GM21360 (cell line): ENCODE measurements at regions not wholly inside any gene's neighbourhood (a gene's known extent, or its start where the extent isn't known, plus 50 kb on each side); places are given as distances from the start of the nearest gene placed in this dataset.
"Not testable (repeated sequence)": the region's sequence is repeated elsewhere in the genome, so short reads cannot be mapped to it uniquely, and the experiment has no call there.

Experiments used
- ATAC-seq: cut with Tn5 transposase; IDR thresholded peaks from one replicate; pipeline ENCODE4 v1.9.1; 2021; ENCODE audit warnings: mild to moderate bottlenecking, moderate library complexity; ENCODE audit not compliant: unreplicated experiment

DNA sequence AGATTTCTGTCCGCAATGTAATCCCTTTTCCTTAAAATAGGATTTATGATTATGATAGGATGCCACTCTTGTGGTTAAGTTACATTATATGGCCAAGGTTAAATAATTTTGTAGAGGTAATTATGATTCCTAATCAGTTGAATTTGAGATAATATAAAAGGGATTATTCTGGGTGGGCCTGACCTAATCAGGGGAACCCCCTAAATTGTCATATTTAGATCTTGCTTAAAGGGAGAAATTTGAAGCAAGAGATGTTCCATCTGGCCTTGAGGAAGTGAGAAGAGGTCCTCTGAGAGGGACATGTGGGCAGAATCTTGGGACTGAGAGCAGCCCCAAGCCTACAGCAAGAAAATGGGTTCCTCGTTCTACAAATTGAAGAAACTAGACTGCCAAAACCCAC lies 1550.1 kb upstream of the TENM4 start:
- no peak for ATAC-seq

DNA sequence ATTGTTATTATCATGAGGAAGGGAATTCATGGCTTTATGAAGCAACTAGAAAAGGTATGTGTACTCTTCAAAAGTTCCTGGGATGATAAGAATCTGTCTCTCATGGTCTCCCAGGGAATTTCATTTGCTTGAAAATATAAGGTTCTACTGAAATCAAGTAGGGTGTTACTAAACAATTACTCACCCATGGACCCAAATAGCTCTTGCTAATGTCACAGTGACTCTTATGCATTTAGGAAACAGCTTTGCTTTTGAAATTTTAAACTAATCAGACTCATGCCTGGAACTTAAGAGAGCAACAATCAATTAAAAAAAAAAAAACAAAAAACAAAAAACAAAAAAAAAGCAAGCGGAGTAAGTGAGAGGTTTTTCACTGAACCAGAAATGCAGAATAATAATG lies 1546.3 kb upstream of the TENM4 start:
- no peak for ATAC-seq

DNA sequence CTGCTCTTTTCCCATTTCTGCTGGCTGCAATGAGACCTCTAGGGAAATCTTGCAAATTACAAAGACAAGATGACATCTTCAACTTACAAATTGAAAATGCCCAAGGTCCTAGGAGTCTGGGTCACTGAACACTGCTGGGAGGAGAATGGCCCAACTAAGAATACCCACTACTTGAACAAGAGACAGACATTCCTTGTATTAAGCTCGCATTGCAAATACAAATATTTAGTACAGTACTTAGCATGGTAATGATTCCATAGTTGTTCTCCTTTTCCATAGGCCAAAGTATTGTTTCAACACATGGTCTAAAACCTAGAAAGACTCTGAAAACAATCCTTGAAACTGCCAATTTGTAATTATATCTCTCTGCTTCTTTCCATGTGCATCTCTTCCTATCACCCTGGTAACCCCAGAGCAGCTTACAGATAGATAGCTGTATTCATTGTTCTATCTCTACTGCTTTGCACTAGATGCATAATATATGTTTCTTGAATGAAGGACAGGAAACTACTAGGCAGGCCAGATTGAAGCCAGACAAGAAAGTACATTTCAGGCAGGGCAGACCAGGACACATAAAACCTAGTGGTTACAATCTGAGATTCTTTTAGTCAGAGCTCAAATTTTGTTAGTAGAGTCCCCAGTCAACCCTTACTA lies 1545.7 kb upstream of the TENM4 start:
- no peak for ATAC-seq

DNA sequence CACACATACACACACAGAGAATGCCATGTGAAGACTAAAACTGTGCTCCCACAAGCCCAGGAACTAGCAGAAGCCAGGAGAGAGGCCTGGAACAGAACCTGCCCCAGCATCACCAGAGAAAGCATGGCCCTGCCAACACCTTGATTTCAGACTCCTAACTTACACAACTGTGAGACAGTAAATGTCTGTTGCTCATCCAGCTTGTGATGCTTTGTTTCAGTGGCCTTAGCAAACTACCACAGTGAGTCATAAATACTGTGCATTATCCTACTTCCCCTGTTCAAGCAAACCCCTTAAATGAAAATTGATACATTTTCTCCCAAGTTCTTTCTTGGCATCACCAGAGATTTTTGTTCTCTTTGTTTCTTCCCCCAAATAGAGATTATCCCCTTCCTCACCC lies 1539.4 kb upstream of the TENM4 start:
- no peak for ATAC-seq

DNA sequence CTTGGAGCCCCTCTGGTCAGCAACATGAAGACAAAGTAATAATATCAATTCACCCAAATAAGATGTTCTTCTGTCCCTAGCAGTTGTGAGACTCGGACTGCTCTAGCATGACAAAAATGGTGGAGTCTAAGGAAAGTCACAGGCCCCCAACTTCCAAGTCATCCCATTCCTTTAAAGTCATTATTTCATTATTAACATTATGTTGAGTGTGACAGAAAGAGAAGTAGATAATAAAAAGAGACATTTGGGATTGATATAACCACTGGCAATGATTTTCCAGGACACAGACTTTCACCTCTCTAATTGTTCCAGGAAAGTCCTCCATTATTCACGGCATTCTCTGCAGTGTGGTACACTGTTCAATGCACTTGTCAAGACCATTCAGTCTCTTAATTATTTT lies 1533.0 kb upstream of the TENM4 start:
- no peak for ATAC-seq

DNA sequence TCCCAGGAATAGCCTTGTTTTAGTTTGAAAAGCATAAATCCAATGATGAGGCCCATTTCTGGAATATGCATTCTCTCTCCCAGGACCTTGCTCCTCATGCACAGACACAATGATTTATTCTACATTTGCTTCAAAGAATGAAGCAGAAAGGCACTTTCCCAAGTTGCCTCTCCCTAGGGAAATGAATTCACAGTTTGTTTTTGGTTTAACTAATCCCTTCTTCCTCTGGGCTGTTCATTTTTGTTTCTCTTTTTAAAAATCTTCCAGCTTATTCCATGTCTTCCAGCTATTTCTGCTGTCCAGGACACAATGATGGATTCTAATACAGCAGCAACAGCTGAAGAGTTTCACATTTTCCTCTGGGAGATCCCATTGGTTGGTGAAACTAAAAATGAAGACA lies 1529.2 kb upstream of the TENM4 start:
- ATAC-seq = no peak

DNA sequence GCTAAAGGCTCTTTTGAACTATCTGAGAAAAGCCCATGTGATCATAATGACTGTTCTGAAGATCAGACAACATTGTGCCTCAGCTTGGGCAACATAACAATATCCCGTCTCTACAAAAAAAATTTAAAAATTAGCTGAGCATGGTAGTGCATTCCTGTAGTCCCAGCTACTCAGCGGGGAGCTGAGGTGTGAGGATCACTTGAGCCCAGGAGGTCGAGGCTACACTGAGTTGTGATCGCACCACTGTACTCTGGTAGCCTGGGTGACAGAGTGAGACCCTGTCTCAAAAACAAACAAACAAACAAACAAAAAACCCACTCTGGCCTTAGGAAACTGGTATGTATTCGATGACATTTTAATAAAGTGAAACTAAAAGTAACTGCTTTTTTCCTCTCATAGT lies 1526.8 kb upstream of the TENM4 start:
- ATAC-seq = no peak

DNA sequence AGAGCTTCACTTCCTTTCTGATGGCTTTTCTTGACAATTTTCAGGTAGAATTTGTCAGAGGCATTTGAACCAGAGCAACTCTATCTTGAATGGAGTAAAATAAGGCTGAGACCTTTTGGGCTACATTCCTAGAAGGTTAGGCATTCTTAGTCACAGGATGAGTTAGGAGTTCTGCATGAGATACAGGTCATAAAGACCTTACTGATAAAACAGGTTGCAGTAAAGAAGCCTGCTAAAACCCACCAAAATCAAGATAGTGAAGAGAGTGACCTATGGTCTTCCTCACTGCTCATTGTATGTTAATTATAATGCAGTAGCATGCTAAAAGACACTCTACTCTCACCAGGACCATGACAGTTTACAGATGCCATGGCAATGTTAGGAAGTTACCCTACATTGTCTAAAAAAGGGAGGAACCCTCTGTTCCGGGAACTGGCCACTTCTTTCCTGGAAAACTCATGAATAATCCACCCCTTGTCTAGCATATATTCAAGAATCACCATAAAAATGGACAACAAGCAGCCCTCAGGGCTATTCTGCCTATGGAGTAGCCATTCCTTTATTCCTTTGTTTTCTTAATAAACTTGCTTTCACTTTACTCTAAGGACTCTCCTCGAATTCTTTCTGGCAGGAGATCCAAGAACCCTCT lies 1519.7 kb upstream of the TENM4 start:
- no peak for ATAC-seq

DNA sequence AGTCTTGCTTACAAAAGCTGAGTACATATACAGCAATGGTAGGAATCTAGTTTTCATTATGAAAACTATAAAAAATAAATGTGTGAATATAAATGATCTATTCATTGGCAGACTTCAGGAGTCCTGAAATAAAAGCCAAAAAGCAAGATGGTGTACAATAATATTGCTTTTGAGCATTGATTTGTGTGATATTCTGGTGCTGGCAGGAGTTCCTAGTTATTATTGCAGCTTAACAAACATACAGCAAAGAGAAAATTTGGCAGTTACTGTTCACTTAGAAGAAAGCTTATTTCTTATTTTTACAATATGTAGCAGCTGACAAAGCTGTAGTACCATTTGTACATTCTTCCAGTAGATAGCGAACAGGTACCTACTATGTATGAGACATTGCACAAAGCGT lies 1518.9 kb upstream of the TENM4 start:
- no peak for ATAC-seq

DNA sequence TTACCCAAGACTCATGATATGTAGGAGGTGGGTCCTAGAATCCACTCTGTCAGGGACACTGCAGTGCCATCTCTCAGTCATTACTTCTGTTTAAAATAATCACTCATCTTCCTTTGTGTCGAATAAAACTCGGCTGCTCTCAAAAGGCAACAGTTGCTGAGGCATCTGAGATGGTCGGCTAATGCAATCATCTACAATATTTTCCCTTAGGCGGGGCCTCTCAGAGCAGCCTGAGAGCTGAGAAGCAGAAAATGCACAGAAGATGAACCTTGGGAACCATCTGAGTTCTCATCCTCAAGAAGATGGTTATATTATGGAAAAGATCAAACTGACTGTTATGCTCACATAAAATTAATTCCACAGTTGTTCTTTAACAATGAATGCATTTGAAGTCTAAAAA lies 1518.2 kb upstream of the TENM4 start:
- no peak for ATAC-seq

DNA sequence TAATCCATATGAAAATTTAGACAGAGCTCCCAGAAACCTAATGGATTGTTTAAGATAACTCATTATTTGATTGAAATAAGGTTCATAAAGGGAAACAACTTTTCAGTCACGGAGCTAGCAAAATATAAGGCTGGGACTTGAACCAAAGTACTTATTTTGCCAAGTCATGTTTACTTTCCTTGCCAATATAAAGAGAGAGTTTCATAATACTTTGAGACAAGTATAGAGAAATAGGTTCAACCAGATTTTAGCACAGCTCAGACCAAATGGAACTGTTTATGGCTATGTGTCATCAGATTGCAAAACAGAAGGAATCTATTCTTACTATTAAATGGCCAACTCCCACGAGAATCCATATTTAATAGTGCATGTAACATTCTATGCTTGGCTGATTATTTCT lies 1517.5 kb upstream of the TENM4 start:
- no peak for ATAC-seq

DNA sequence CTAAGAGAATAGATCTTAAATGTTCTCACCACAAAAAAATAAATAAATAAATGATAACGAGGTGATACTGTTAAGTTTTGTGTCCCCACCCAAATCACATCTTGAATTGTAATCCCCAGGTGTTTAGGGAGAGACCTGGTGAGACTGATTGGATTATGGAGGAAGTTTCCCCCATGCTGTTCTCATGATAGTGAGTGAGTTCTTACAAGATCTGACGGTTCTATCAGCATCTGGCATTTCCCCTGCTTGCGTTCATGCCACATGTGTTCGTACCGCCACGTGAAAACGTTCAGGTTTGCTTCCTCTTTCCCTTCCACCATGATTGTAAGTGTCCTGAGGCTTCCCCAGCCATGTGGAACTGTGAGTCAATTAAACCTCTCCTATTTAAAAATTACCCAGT lies 1514.8 kb upstream of the TENM4 start:
- no peak for ATAC-seq

DNA sequence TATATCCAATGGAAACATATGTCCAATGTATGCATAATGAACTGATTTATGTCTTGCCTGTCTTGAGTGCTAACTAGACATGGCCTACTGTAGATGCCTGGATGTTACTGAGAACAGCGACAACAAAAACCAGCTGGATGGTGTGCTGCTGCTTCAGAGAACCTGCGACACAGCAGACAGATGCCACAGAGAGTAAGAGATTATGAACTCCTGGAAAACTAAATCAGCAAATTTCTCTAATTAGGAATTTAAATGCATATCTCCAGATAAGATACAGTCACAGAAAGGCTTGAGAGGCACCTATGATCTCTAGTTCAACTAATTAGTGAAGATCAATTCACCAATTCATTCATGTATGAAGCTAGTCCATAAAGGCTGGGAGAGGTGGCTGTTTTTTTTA lies 1508.0 kb upstream of the TENM4 start:
- ATAC-seq = no peak

DNA sequence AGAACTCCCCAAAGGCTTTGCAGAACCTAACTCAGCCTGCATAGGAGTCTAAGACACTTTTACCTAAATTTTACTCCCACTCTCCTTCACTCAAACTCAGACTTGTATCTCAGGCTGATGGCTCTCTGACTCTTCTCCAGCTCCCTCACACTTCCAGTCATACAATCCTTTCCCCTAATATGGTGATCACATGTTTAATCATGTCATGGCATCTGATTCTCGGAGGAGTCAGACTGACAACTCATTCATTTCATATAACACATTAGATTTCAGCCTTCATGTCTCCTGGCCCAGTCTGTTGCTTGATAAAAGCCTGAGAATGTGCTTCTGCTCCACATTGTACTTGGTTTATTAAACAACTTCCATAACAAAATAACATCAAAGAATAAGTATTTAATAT lies 1503.9 kb upstream of the TENM4 start:
- ATAC-seq = no peak

DNA sequence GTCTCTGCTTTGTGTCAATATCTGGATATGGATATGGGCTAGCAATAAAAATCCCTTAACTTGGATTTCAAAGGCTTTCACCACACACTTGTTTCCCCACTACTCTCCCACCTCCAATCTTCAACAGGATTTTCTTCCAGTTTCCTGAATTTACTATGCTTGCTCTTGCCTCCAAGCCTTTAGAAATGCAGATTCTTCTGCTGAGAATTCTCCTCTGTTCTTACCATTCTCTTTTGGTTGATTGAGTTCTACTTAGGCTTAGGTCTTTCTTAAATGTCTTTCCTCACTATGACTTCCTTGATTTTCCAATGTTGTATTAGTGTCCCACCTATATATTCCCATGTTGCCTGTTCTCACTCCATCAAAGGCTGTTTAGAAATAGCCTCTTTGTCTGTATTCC lies 1502.4 kb upstream of the TENM4 start:
- ATAC-seq = no peak

DNA sequence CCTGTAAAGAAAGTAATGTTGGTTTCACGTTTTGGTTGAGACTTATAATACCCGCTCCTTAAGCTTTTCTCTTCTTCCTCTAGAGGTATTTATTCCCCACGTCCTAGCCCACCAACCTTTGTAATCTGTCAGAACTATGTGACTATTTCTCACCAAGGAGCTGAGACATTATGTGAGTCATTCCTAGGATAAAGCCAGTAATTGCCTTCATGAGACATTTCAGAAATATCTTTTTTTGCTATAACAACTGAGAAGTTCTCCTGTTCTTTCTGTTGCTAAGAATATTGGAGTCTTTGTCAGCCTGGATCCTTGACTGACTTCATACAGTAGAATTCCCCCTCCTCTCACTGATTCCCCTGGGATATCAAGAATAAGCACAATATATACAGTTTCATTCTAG lies 1497.0 kb upstream of the TENM4 start:
- no peak for ATAC-seq

DNA sequence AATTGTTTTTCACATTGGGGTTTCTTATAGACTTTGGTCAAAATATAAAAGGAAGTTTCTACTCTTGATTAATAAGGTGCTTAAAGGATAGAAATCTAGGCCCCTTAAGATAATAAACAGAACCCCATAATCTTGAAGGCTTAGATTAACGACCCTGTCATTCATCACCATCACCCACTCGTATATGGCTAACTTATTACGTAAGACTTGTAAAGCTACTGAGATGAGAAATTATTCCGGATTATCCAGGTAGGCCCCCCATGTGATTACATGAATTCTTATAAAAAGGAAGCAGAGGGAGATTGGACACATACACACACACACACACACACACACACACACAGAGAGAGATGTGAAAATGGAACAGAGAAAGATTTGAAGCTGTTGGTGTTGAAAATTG lies 1489.2 kb upstream of the TENM4 start:
- no peak for ATAC-seq

DNA sequence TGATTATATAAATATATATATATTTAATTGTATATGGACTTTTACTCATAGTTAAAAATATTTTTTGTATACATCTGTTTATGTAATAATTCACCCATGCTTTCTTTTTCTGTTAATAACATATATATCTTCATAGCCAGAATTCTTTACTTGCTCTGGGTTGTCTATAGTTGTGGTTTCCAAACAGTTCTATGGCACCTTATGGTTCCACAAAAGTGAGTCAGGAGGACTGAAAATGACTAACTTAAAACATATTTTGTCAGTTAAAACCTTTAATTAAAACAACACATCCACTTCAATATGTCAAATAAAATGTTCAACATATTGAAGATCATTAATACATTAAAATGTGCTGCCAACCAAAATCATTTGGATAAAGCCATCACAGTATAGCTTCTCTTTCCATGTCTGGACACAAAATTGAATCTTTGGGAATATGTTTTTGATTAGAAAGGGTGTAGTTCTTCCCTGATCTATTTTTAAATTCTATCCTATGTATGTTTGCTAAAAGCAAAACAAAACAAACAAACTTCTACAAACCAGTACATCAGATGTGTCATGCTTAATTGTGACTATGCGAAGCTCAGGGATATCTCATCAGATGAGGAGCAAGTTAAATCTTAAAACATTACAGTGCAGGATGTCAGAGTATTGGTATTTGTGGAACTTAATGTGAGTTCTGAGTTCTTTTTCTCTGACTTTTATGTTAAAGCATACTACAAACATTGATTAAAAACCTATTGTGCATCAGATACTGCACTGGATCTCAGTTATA lies 1488.4 kb upstream of the TENM4 start:
- no peak for ATAC-seq

DNA sequence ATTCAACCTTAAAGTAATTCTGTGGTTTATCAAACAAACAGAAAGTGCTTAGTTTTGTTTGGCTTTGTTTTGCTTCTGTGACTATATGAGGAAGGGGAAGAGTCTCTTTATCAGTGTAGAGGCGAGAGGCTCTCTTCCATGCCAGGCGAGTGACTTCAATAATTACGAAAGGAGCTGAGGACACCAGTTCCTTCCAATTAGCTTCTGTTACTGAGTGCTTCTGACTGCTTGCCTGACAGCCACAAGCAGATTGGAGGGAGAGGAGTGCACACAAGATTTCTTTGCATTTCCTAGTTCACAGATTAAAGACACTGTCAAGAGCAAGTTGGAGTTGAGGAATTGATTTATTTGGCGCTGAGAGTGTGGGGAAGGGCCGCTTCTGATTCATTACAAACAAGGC lies 1484.5 kb upstream of the TENM4 start:
- ATAC-seq = no peak

DNA sequence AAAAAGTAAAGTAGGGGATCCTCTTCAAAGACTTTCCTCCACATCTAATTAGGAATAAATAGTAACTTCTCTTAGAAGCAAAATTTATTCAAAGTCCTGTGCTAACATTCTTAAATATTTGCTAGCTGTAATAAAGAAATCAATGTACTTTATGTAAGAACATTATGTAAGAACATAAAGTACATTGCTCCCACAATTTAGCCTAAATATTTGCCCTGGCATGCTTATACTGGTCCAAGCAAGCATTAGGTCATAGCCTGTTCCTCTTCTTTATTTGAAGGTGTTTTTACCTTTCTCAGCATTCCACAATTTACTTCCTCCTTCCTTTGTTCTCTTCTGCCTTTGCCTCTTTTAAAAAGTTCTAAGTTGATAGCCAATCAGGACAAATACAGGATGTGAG lies 1480.5 kb upstream of the TENM4 start:
- not testable (repeated sequence) for ATAC-seq

DNA sequence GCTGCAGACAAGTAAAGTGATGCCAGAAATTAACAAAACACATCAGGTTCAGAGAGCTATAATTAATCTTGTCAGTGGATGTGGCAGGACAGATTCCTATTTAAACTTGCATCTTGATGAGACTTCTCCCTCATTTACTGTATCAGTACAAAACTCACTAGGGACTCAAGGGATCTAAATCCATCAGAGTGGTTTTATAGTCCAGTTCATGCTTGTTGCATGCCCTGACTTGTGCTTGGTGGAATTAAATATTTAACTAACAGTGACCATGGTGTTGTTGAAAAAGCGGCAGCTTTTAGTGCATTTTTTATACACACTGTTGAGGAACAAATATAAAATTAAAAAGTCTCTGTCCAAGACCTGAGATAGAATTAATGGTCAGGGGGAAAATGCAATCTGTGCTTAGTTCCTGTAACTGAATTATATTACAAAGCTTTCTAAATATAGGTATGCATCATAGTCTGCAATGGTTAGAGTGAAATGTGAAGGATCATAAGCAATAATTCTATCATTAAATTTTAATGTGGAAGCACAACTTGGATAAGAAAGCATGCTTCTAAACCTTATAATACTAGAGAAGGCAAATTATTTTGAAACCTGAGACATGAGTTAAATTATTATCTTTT lies 1475.5 kb upstream of the TENM4 start:
- no peak for ATAC-seq

DNA sequence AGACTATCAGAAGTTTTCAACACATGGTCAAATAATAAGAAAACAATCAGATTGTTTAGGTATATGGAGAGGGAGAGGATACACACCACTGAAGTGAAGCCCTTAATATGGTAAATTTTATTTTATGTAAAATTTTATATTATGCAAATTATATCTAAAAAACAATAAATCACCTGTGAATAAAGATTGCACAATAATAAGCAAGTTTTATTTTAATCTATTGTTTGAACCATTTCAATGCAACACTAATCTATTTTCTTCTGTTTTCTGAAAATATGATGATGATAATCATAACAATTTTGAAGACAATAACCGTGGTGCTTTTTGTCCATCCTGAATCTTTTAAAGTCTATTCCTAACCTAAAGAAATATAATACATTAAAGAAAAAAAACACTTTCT lies 1473.5 kb upstream of the TENM4 start:
- ATAC-seq = no peak
